NT2/D1 (cell line): ENCODE measurements at regions not wholly inside any gene's neighbourhood (a gene's known extent, or its start where the extent isn't known, plus 50 kb on each side); places are given as distances from the start of the nearest gene placed in this dataset.
"Not testable (repeated sequence)": the region's sequence is repeated elsewhere in the genome, so short reads cannot be mapped to it uniquely, and the experiment has no call there.

Experiments used
- DNase-seq: peaks from one replicate; pipeline ENCODE4 v3.0.0-alpha.2; 2011; ENCODE audit warnings: low read depth, low spot score
- H3K27me3 ChIP-seq: 2 replicates; pipeline ENCODE4 v1.6.0; 2011; ENCODE audit warnings: mild to moderate bottlenecking; ENCODE audit not compliant: insufficient read length, insufficient read depth
- H3K36me3 ChIP-seq: 2 replicates; pipeline ENCODE4 v1.6.1; 2011; ENCODE audit warnings: mild to moderate bottlenecking, low read length, mixed read lengths; ENCODE audit not compliant: insufficient read depth, insufficient read length
- H3K4me1 ChIP-seq: 2 replicates; pipeline ENCODE4 v1.5.1; 2011; ENCODE audit not compliant: insufficient read depth, insufficient read length
- H3K4me3 ChIP-seq: 2 replicates; pipeline ENCODE4 v1.5.1; 2011; ENCODE audit warnings: low read depth; ENCODE audit not compliant: insufficient read length
- H3K9ac ChIP-seq: 2 replicates; pipeline ENCODE4 v1.6.0; 2011; ENCODE audit warnings: low read depth; ENCODE audit not compliant: insufficient read length
- H3K9me3 ChIP-seq: 2 replicates; pipeline ENCODE4 v1.5.1; 2011; ENCODE audit warnings: mild to moderate bottlenecking, low read length; ENCODE audit not compliant: insufficient read depth
- SUZ12 ChIP-seq: IDR thresholded peaks from 2 replicates; pipeline ENCODE4 v1.6.1; 2011; ENCODE audit not compliant: insufficient read length, insufficient read depth; ENCODE audit errors: extremely low read depth
- YY1 ChIP-seq: IDR thresholded peaks from 2 replicates; pipeline ENCODE4 v1.6.1; 2011; ENCODE audit not compliant: insufficient read length, insufficient read depth
- ZNF274 ChIP-seq: IDR thresholded peaks from 2 replicates; pipeline ENCODE4 v1.6.1; 2011; ENCODE audit warnings: mild to moderate bottlenecking, low read depth, low read length

DNA sequence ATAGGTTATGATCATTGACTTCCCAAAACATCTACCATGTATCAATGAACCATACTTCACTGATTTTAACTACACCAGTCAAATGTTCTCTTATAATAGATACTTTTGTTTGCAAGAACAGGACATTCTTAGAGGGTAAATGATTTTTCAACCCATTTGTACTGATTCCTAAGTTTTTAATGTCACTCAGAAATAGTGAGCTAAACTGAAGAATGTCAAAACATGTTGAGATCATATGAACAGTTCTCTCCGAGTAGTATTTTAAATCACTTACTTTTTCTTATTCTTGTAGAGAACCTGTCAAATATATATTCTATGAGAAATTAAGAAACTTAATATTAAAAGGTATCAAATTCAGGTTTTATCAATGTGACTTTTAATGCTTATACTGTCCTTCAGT lies 1362.9 kb upstream of the SLC39A10 start:
- no peaks in the 10 kb centered on the region for H3K4me1 ChIP-seq
- H3K4me3 ChIP-seq: no peak overlapping the region
- no peak for DNase-seq
- H3K27me3 ChIP-seq: no peaks in the 10 kb centered on the region
- H3K9ac ChIP-seq: no peak overlapping the region
- H3K36me3 ChIP-seq: no peaks in the 10 kb centered on the region
- no peaks in the 10 kb centered on the region for H3K9me3 ChIP-seq
- TF ChIP-seq ZNF274 (no peak), YY1 (no peak), SUZ12 (no peak)

DNA sequence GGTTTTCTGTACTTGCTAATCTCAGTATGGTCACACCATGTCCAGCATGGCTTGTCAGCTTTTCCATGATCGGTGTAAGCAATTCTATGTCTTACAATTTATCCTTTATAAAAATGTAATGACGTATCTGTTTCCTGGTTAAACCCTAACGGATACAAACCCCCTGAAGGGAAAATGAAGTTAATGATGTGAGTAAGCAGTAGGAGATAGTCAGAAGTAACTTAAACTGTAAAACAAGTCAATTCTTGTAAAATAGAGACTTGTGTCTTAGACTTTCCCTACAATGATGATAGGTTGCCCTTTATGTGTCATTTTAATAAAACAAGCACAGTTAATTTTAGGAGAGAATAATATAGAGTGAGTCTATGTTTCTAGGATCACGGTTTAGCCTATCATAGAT lies 1365.9 kb upstream of the SLC39A10 start:
- no peak overlapping the region for H3K9ac ChIP-seq
- no peaks in the 10 kb centered on the region for H3K27me3 ChIP-seq
- TF ChIP-seq ZNF274: no peak
- no peak for TF ChIP-seq YY1
- no peak for TF ChIP-seq SUZ12
- H3K9me3 ChIP-seq: no peaks in the 10 kb centered on the region
- no peak overlapping the region for H3K4me3 ChIP-seq
- DNase-seq: no peak
- no peaks in the 10 kb centered on the region for H3K4me1 ChIP-seq
- no peaks in the 10 kb centered on the region for H3K36me3 ChIP-seq

DNA sequence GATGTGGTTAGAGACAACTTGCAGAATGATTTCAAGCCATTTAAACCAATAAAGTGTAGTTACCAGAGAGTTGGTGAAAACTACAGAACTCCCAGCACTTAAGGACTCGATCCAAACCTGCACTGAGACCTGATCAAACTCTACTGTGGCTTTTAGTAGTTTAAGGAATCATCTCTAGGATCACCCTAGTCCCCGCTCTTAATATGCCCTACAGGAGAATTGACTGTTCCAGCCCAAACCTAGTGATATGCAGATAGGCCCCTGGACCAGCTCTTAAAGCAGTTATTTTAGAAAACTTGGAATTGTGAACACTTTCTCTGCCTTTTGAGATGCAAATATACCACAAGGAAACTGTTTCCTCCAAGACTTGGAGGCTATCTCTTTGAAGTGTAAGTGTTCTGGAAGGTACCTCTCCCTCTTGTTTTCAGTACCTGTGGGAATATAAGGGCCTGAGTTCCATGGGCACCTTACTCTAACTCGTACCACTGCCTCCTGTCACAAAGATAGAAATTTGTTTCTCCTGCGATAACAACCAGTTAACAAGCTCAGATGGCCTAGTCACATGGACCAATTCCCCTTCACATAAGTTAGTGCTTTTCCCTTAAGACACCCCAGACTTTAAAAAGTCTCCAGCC lies 1367.2 kb upstream of the SLC39A10 start:
- DNase-seq: peak; percentile 6
- no peaks in the 10 kb centered on the region for H3K36me3 ChIP-seq
- TF ChIP-seq SUZ12 (no peak), ZNF274 (no peak), YY1 (no peak)

DNA sequence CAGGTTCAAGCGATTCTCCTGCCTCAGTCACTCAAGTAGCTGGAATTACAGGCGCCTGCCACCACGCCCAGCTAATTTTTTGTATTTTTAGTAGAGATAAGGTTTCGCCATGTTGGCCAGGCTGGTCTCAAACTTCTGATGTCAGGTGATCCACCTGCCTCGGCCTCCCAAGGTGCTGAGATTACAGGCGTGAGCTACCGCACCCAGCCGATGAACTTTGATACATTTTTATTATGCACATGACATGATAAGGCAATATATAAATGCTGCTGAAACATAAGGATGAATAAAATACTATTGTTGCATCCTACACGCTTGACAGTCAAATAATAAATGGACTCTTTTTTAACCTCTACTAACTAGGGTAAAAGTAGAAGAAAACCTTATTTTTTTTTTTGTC lies 1380.4 kb upstream of the SLC39A10 start:
- not testable (repeated sequence) for H3K4me1 ChIP-seq, H3K4me3 ChIP-seq, H3K36me3 ChIP-seq, H3K9ac ChIP-seq, H3K9me3 ChIP-seq, H3K27me3 ChIP-seq, DNase-seq

More for the DNA sequence above, 1367.2 kb upstream of the SLC39A10 start:
- Histone ChIP-seq H3K4me1 (no peaks in the 10 kb centered on the region), H3K9me3 (no peaks in the 10 kb centered on the region), H3K4me3 (no peak overlapping the region), H3K27me3 (no peaks in the 10 kb centered on the region), H3K9ac (no peak overlapping the region)

DNA sequence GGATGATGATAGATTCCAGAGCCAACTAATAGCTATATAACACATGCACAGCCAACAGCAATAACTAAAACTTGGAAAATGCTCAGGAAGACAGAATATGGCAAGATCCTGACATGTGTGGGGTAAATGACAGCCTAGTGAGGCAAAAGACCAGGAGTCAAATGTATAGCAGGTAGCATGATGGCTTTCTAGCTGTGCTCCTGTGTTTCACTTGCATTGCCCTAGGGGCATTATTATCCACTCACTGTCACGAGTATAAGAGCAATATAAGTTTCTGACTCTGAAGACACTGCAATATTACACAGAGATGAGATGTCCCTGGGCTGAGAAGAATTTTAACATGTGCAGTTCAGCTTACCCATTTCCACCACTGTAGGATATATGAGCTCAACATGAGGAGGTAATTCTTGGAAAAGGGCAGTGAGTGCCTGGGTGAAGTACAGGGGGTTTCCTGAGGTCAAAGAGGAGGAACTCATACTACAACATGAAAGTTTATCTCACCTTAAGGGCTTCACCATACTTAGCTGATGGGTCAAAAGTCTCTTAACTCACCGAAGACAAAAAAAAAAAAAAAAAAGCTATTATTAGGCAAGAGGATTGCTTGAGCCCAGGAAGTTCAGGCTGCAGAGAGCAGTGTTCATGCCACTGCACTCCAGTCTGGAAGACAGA lies 1385.6 kb upstream of the SLC39A10 start:
- no peak for DNase-seq

DNA sequence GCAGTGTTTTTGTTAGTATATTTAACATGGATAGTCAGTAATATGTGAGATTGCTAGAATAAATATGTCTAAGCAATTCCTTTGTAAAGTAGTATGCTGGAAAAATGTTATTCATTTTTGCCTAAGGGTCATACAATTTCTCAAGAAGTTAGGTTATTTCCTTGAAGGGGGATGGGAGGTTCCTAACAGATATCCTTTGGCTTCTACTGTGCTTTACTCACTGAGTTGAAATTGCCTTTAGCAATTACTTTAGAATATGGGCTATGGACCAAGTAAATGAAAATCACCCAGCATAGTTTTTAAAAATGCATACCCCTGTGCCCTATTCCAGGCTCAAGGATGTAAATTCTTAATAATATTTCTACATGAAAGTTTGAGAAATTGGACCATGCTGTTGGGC lies 1386.4 kb upstream of the SLC39A10 start:
- no peaks in the 10 kb centered on the region for H3K36me3 ChIP-seq
- no peaks in the 10 kb centered on the region for H3K9me3 ChIP-seq
- TF ChIP-seq ZNF274 (no peak), SUZ12 (no peak), YY1 (no peak)

More for the DNA sequence above, 1385.6 kb upstream of the SLC39A10 start:
- H3K27me3 ChIP-seq: no peaks in the 10 kb centered on the region
- TF ChIP-seq SUZ12: no peak
- H3K9me3 ChIP-seq: no peaks in the 10 kb centered on the region
- H3K4me1 ChIP-seq: no peaks in the 10 kb centered on the region
- H3K4me3 ChIP-seq: no peak overlapping the region
- H3K9ac ChIP-seq: no peak overlapping the region
- no peaks in the 10 kb centered on the region for H3K36me3 ChIP-seq

DNA sequence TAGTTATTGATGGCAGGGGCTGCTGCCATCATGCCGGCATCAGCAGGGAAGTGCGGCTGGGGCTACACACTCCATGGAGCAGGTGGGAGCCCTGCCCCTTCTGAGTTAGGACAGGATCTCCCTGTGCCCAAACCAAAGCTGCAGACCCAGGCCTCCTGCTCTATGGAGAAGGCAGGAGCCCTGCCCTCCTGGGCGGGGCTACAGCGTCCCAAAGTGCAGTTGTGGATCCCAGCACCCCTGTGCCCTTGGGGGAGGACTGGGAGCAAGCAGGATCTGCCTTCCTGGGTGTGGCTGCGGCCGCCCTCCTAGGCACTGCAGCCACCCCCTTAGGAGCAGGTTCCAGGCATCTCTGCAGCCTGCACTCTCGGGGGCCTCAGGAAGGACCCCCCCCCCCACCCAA lies 1392.4 kb upstream of the SLC39A10 start:
- TF ChIP-seq YY1 (no peak), SUZ12 (no peak), ZNF274 (no peak)
- Histone ChIP-seq H3K9me3 (no peaks in the 10 kb centered on the region), H3K9ac (no peak overlapping the region), H3K27me3 (no peaks in the 10 kb centered on the region), H3K4me3 (no peak overlapping the region), H3K4me1 (no peaks in the 10 kb centered on the region), H3K36me3 (no peaks in the 10 kb centered on the region)
- no peak for DNase-seq

More for the DNA sequence above, 1386.4 kb upstream of the SLC39A10 start:
- H3K27me3 ChIP-seq: no peaks in the 10 kb centered on the region
- H3K4me3 ChIP-seq: no peak overlapping the region
- no peaks in the 10 kb centered on the region for H3K4me1 ChIP-seq
- no peak overlapping the region for H3K9ac ChIP-seq
- no peak for DNase-seq

DNA sequence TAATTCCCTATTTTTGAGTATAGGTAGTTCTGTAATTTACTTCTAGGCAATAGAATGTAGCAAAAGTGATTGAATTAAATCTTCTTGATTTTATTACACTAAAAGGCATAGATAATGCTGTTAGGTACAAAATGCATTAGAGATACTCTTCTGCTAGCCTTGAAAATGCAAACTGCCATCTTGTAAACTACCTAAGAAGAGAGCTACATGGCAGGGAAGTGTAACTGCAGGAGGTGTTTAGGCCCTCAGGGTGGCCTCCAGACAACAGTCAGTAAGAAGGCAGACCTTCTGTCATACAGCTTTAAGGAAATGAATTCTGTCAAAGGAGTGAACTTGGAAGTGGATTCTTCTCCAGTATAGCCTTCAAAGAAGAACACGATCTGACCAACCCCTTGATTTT lies 1396.8 kb upstream of the SLC39A10 start:
- H3K9me3 ChIP-seq: no peaks in the 10 kb centered on the region
- H3K9ac ChIP-seq: no peak overlapping the region
- no peaks in the 10 kb centered on the region for H3K27me3 ChIP-seq
- H3K4me1 ChIP-seq: no peaks in the 10 kb centered on the region
- H3K36me3 ChIP-seq: no peaks in the 10 kb centered on the region
- TF ChIP-seq SUZ12 (no peak), ZNF274 (no peak), YY1 (no peak)
- H3K4me3 ChIP-seq: no peak overlapping the region
- DNase-seq: no peak
